OCI-LY3 (cell line): ENCODE measurements at regions not wholly inside any gene's neighbourhood (a gene's known extent, or its start where the extent isn't known, plus 50 kb on each side); places are given as distances from the start of the nearest gene placed in this dataset.

ENCODE experiments used
- H2AFZ ChIP-seq: fragments of 200-600, 300-600 bp; shearing (Covaris generic); 2 replicates; pipeline ENCODE4 v1.6.0; 2014; ENCODE audit warnings: antibody characterized with exemption, low read depth, low read length
- H3K27ac ChIP-seq: fragments of 200-600, 300-600 bp; sonication (generic); 2 replicates; pipeline ENCODE4 v1.5.1; 2014; ENCODE audit warnings: mild to moderate bottlenecking, low read length, moderate library complexity, mixed read lengths
- H3K27me3 ChIP-seq: fragments of 200-600, 300-600 bp; sonication (generic); 2 replicates; pipeline ENCODE4 v1.6.1; 2014; ENCODE audit warnings: low read depth, low read length, mixed read lengths
- H3K36me3 ChIP-seq: fragments of 200-600, 300-600 bp; sonication (generic); replicated peaks from 2 replicates; pipeline ENCODE3; 2014; ENCODE audit warnings: low read depth, low read length, mixed read lengths
- H3K4me1 ChIP-seq: fragments of 300-600, 200-600 bp; sonication (generic); 2 replicates; pipeline ENCODE4 v1.6.1; 2014; ENCODE audit warnings: low read length, mixed read lengths
- H3K4me2 ChIP-seq: fragments of 200-600, 300-600 bp; sonication (generic); 2 replicates; pipeline ENCODE4 v1.6.1; 2014; ENCODE audit warnings: low read length, mixed read lengths
- H3K4me3 ChIP-seq: fragments of 300-600, 200-600 bp; sonication (generic); 2 replicates; pipeline ENCODE4 v1.5.1; 2014; ENCODE audit warnings: antibody characterized with exemption, mild to moderate bottlenecking, low read length, moderate library complexity
- H3K79me2 ChIP-seq: fragments of 300-600, 200-600 bp; shearing (Covaris generic); 2 replicates; pipeline ENCODE4 v1.6.1; 2014; ENCODE audit warnings: mild to moderate bottlenecking, low read length, mixed read lengths
- H3K9ac ChIP-seq: fragments of 300-600, 200-600 bp; shearing (Covaris generic); 2 replicates; pipeline ENCODE4 v1.6.0; 2014; ENCODE audit warnings: mild to moderate bottlenecking, low read length, moderate library complexity
- H3K9me3 ChIP-seq: fragments of 200-600, 300-600 bp; shearing (Covaris generic); 2 replicates; pipeline ENCODE4 v1.6.1; 2014; ENCODE audit warnings: low read length, mixed read lengths; ENCODE audit not compliant: insufficient read depth
- H4K20me1 ChIP-seq: fragments of 200-600, 300-600 bp; sonication (generic); 2 replicates; pipeline ENCODE4 v1.6.1; 2016; ENCODE audit warnings: low read length, mixed read lengths; ENCODE audit not compliant: insufficient read depth
- EZH2phosphoT487 ChIP-seq: fragments of 200-600 bp; shearing (Covaris generic); IDR thresholded peaks from 2 replicates; pipeline ENCODE4 v1.6.1; 2018; ENCODE audit warnings: antibody characterized with exemption, mixed run types, low read depth
- TF ChIP-seq, protein P1 (sequence below): fragments of 200-600, 300-600 bp; sonication (generic); IDR thresholded peaks from 2 replicates; pipeline ENCODE4 v1.5.1; 2014; ENCODE audit warnings: antibody characterized with exemption, low read length, low read depth

DNA sequence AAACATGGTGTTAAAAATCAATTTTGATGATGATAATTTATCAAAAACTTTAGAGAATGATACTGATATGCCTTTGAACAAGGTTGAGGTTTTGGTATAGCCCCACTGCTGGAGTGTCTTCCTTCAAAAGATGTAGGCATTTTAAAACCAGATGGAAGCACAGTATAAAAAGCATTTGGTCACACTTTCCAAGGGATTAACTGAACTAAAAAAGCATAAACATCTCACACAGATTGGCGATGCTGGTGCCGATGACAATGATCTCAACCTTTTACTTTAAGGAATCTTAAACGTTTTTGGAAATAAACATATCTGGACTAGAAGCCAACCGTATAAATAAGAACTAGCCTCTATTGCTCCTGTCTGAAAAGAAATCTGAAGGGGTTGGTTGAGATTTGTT, 488.4 kb downstream of the ENC1 start:
- H3K4me2 ChIP-seq = no peak overlapping the region
- no peak overlapping the region for H2AFZ ChIP-seq
- H3K4me1 ChIP-seq = no peaks in the 10 kb centered on the region
- no peak overlapping the region for H3K4me3 ChIP-seq
- H3K27ac ChIP-seq = no peak overlapping the region
- no peaks in the 10 kb centered on the region for H4K20me1 ChIP-seq
- H3K9me3 ChIP-seq = no peaks in the 10 kb centered on the region
- H3K36me3 ChIP-seq = no peaks in the 10 kb centered on the region
- H3K79me2 ChIP-seq = no peaks in the 10 kb centered on the region
- no peak overlapping the region for H3K9ac ChIP-seq
- no peak for TF ChIP-seq EZH2phosphoT487
- TF ChIP-seq, protein P1, sequence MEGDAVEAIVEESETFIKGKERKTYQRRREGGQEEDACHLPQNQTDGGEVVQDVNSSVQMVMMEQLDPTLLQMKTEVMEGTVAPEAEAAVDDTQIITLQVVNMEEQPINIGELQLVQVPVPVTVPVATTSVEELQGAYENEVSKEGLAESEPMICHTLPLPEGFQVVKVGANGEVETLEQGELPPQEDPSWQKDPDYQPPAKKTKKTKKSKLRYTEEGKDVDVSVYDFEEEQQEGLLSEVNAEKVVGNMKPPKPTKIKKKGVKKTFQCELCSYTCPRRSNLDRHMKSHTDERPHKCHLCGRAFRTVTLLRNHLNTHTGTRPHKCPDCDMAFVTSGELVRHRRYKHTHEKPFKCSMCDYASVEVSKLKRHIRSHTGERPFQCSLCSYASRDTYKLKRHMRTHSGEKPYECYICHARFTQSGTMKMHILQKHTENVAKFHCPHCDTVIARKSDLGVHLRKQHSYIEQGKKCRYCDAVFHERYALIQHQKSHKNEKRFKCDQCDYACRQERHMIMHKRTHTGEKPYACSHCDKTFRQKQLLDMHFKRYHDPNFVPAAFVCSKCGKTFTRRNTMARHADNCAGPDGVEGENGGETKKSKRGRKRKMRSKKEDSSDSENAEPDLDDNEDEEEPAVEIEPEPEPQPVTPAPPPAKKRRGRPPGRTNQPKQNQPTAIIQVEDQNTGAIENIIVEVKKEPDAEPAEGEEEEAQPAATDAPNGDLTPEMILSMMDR = no peak
- H3K27me3 ChIP-seq = no peaks in the 10 kb centered on the region

DNA sequence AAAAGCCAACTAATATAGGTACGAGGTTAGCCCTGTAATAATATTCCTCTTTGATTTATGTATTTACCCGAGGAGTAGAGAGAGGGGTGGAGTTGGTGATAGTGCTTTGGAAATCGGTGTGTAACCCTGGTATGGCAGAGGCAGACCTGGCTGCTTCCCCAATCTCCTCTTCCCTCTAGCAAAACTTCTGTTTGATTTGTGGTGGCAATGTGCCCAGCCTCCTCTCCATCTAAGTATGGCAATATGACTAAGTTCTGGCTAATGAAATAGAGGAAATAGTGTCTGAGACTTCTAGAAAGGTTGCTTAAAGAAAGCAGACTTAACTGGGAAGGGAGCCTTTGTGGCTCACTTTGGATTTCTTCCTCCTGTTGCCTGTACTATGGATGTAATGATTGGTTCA, 491.1 kb downstream of the ENC1 start:
- H3K4me2 ChIP-seq = no peak overlapping the region
- TF ChIP-seq EZH2phosphoT487 = no peak
- TF ChIP-seq, protein P1 = no peak
- no peaks in the 10 kb centered on the region for H3K36me3 ChIP-seq
- H2AFZ ChIP-seq = no peak overlapping the region
- no peaks in the 10 kb centered on the region for H3K9me3 ChIP-seq
- H3K79me2 ChIP-seq = no peaks in the 10 kb centered on the region
- H3K27ac ChIP-seq = no peak overlapping the region
- no peaks in the 10 kb centered on the region for H3K27me3 ChIP-seq
- H3K4me3 ChIP-seq = no peak overlapping the region
- H3K9ac ChIP-seq = no peak overlapping the region
- H4K20me1 ChIP-seq = no peaks in the 10 kb centered on the region
- no peaks in the 10 kb centered on the region for H3K4me1 ChIP-seq

DNA sequence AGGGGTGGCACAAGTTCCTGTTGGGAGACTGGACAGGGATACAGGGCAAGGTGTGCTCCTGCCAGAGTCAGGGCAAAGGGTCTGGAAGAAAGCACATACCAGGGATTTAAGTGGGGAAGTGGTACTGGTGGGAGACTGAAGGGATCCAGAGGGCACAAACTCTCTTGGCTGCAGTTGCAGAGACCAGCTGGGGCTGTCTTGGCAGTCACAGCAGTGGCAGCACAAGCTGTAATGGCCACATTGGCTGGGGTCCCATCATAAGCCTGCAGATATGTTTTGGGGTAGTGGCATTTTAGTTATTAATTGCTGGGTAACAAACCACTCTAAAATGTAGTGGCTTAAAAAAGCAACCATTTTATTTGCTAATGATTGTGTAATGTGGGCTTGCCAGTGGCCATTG, 492.2 kb downstream of the ENC1 start:
- H3K4me1 ChIP-seq = no peaks in the 10 kb centered on the region
- H3K4me3 ChIP-seq = no peak overlapping the region
- H4K20me1 ChIP-seq = no peaks in the 10 kb centered on the region
- H3K27ac ChIP-seq = no peak overlapping the region
- no peak overlapping the region for H2AFZ ChIP-seq
- H3K36me3 ChIP-seq = no peaks in the 10 kb centered on the region
- H3K79me2 ChIP-seq = no peaks in the 10 kb centered on the region
- 0 out of 2 replicates have a peak, but pooled peaks cover 2% of the 10 kb centered on the region for H3K27me3 ChIP-seq
- no peak for TF ChIP-seq EZH2phosphoT487
- TF ChIP-seq, protein P1 = no peak
- H3K4me2 ChIP-seq = no peak overlapping the region
- H3K9me3 ChIP-seq = no peaks in the 10 kb centered on the region
- H3K9ac ChIP-seq = no peak overlapping the region

DNA sequence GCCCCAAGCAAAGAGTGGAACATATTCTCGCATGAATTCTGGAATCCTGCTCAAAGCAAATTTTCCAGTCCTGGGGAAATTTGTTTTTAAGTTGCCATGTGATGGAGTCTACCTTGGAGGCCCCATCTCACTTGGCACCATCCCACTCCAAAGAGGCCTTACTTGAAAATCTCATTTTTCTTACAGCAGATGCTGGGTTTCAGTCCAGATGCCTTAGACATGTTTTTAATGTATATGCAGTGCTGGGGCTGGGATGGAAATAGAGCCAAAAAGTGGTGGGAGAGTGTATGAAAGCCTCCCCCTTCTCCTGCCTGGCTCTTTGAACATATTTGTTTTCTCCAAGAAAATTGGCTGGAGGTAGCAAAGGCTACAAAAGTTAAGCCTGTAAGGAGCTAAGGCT, 493.7 kb downstream of the ENC1 start:
- TF ChIP-seq, protein P1 = no peak
- TF ChIP-seq EZH2phosphoT487 = no peak
- Histone ChIP-seq H3K4me2 (no peak overlapping the region), H3K9me3 (no peaks in the 10 kb centered on the region), H3K36me3 (no peaks in the 10 kb centered on the region), H3K9ac (no peak overlapping the region), H2AFZ (no peak overlapping the region), H3K79me2 (no peaks in the 10 kb centered on the region), H3K27me3 (0 out of 2 replicates have a peak, but pooled peaks cover 2% of the 10 kb centered on the region), H4K20me1 (no peaks in the 10 kb centered on the region), H3K27ac (no peak overlapping the region), H3K4me3 (no peak overlapping the region), H3K4me1 (no peaks in the 10 kb centered on the region)
